ENCODE measurements at regions not wholly inside any gene's neighbourhood (a gene's known extent, or its start where the extent isn't known, plus 50 kb on each side); places are given as distances from the start of the nearest gene placed in this dataset.

DNA sequence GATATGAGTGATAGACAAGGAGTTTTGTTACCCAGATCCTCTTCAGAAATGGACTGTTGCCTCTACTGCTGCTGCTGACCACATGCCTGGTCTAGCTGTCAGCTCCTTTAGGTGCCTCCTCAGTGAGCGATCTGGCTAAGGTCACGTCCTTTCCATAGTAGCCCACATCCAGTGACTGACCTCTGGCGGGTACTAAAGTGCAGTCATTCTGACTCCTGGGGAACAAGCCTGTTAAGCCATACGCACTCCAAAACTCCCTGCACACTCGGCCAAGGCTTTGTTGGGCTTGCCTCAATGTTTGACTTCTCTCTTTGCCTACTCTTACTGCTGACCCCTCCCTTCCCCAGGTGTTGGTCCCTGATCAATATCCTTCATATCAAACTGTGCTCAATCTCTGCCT lies 685.2 kb downstream of the IRS1 start:
- H3K27ac ChIP-seq = peak overlapping the region; percentile 65
- TF ChIP-seq, protein P1, sequence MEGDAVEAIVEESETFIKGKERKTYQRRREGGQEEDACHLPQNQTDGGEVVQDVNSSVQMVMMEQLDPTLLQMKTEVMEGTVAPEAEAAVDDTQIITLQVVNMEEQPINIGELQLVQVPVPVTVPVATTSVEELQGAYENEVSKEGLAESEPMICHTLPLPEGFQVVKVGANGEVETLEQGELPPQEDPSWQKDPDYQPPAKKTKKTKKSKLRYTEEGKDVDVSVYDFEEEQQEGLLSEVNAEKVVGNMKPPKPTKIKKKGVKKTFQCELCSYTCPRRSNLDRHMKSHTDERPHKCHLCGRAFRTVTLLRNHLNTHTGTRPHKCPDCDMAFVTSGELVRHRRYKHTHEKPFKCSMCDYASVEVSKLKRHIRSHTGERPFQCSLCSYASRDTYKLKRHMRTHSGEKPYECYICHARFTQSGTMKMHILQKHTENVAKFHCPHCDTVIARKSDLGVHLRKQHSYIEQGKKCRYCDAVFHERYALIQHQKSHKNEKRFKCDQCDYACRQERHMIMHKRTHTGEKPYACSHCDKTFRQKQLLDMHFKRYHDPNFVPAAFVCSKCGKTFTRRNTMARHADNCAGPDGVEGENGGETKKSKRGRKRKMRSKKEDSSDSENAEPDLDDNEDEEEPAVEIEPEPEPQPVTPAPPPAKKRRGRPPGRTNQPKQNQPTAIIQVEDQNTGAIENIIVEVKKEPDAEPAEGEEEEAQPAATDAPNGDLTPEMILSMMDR (conservative IDR thresholded peaks at IDR 0.05) = no peak

DNA sequence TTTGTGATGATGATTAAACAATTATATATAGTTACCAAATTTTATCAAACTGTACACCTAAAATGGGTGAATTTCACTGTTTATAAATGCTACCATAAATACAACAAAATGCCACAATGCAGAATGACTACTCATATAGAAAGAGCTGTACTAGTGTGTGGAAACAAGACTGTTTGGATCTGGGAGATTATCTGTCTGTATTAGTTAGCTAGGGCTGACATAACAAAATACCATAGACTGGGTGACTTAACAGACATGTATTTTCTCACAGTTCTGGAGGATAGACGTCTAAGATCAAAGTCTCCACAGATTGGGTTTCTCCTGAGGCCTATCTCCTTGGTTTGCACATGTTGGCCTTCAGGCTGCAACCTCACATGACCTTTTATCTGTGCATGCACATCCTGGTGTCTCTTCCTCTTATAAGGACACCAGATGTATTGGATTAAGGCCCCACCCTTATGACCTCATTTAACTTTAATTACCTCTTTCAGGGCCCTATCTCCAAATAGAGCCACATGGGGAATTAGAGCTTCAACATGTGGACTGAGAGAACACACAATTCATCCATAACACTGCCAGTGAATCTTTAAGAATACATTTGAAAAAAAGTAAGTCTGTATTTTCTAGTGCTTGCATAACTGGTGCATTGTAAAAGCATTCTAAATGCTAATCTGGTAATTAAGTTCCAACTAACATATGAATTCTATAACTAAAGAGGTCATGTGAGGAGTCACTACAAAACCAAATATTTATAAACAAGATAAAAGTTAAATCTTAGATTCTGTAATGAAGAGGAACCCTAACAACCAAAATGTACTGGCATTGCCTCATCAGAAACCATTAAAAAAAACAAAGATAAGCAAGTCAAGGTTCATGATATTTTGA lies 699.6 kb downstream of the NYAP2 start:
- no peak overlapping the region for H3K27ac ChIP-seq
- TF ChIP-seq, protein P1 (conservative IDR thresholded peaks at IDR 0.05) = no peak

DNA sequence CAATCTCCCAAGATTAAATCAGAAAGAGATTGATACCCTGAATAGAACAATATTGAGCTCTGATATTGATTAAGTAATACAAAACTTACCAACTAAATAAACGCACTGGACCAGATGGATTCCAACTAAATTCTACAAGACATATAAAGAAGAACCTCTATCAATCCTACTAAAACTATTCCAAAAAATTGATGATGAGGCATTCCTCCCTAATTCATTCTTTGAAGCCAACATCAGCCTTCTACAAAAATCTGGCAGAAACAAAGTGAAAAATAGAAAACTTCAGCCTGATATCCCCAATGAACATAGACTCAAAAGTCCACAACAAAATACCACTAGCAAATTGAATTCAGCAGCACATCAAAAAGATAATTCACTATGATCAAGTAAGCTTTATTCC lies 695.5 kb downstream of the NYAP2 start:
- TF ChIP-seq, protein P1 (conservative IDR thresholded peaks at IDR 0.05) = no peak
- no peak overlapping the region for H3K27ac ChIP-seq

DNA sequence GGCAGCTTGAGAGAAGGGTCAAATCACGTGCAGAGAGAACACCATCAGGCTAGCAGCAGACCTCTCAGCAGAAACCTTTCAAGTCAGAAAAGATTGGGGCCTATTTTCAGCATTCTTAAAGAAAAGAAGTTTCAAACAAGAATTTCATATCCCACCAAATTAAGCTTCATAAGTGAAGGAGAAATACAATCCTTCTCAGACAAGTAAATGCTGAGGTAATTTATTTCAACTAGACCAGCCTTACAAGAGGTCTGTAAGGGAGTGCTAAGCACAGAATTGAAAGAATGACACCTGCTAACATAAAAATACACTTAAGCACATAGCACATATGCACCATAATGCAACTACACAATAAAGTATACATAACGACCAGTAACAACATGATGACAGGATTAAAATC lies 693.9 kb downstream of the NYAP2 start:
- no peak overlapping the region for H3K27ac ChIP-seq
- TF ChIP-seq, protein P1 (conservative IDR thresholded peaks at IDR 0.05) = no peak

DNA sequence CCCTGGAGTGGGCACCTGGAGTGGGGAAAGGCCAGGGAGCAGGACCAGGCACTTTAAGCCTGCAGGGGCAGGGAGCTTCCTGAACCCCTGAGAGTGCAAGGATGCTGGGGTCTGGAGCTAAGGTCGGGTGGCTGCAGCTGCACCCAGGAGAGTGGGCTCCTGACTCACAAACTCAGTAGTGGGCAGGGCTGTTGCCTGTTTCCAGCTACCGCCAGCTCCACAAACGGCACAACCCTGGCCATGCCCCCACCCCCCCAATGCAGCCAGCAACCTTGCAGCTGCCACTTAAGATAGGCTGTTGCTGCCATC lies 688.8 kb downstream of the NYAP2 start:
- no peak overlapping the region for H3K27ac ChIP-seq
- TF ChIP-seq, protein P1 (conservative IDR thresholded peaks at IDR 0.05) = no peak

- no peak overlapping the region for H3K27ac ChIP-seq
- TF ChIP-seq, protein P1 (conservative IDR thresholded peaks at IDR 0.05) = no peak
Observed at GRCh38 chr2:226087505-226088365, 688.2 kb downstream of the NYAP2 start.

- TF ChIP-seq, protein P1 (conservative IDR thresholded peaks at IDR 0.05) = no peak
- no peak overlapping the region for H3K27ac ChIP-seq
Observed at GRCh38 chr2:226087051-226087450, 687.5 kb downstream of the NYAP2 start.

Measured in VCaP (cell line).